ENCODE measurements at regions not wholly inside any gene's neighbourhood (a gene's known extent, or its start where the extent isn't known, plus 50 kb on each side); places are given as distances from the start of the nearest gene placed in this dataset.
A peak's percentile ranks its signal among the peaks of the same experiment; 100 is the strongest.

DNA sequence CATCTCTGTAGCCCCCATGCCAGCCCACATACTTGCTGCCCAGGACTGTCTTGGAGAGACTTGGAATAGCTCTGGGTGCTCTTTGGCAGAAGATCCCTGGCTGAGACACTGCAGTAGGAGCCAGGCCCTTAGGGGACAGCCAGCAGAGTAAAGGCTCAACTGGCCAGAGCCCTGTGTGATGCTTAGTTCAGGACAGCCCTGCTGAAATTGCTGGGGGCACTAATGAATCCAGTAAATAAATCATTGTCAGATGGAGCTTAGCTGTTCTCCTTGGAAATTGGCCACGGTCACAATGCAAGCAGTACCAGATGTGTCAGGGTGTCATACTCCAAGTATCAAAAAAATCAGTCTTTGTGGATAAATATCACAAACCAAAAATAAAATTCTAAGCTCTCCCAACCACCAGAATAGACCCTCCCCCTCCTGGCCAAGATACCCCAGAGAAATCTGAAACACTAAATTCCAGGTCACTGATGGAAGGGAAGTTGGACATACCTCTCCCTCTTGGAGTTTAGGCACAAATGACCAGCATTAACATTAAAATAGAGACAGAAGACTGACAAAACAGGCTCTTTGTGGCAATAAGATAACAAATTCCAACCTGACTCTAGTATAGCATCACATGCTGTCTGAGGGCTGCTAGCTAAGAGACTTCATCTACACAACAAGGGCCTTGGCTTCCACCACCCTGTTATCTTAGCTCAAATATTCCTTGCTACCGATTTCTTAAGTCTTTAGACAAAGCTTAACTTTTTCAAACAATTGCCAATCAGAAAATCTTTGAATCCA, 83.2 kb upstream of the DNAH14 start:
- DNase-seq (ENCODE audit: low read depth): no peak

DNA sequence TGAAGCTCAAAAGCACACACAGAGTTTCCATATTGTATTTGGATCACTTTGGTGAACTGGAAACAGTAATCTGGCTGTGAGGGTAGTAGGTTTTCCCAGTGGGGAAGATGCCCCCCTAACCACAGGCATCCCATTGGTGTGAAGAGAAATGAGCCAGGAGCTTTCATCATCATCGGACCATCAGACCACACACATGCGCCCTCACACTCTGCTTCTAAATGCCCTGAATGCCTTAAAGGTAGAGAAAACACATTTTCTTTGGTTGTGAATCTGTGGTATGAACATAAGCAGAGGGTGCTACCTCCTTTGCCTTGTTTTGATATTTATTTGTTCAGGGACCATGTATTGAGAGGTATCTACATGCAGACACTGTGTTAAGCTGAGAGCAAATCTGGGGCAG, 79.0 kb upstream of the DNAH14 start:
- DNase-seq (ENCODE audit: low read depth): no peak

GRCh38 chr1:224851210-224851847, 78.1 kb upstream of the DNAH14 start:
- peak; percentile 63 for DNase-seq (ENCODE audit: low read depth)

DNA sequence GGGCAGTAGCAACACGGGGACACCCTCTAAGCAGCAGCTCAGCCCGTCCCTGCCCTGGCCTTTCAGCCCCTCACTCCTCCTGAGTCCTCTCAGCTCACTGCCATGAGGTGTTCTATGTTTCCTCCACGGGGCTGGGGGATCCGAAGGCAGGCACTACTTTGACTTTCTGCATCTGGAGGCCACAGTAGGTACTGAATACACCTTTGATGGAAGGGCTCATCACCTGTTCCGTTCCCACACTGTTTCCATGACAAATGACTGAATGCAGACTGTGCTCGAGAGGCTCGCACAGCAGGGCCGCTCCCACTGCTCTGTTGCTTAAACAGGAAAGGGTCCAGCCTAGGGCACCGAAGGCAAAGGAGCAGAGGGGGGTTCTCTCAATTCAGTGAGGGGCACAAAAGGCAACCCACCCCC, 77.6 kb upstream of the DNAH14 start:
- DNase-seq (ENCODE audit: low read depth): no peak

DNA sequence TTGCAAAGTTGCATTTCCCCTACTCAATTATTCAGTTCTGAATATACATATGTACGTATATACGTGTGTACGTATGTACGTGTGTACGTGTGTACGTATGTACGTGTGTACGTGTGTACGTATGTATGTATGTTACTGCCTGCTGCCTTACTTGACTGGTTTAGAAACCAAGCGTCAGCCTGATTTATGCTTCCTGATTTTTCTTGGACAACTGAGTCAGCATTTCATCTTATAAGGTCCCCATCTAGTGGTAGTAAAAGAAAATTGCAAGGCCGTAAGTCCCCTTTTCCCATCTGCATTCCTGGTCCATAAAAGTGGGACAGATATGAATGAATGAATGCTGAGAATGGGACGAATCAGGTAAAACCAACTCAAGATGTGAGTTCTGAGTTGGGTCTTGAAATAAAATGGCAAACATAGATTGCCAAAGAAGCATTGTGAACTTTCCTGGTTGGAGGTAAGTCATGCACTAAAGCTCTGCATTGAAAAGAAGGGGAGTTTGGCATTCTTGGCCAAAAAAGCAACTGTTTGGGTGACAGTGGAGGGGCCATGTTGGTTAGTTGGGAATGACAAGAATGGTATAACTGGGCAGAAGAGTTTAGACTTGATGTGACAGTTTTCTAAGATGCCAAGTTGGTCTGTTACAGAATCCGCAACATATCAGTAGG, 76.4 kb upstream of the DNAH14 start:
- peak; percentile 59 for DNase-seq (ENCODE audit: low read depth)

- DNase-seq (ENCODE audit: low read depth): no peak
These were observed 72.5 kb upstream of the DNAH14 start for GRCh38 chr1:224856973-224857372.

- DNase-seq (ENCODE audit: low read depth): no peak
These were observed 69.8 kb upstream of the DNAH14 start for GRCh38 chr1:224859651-224860050.

GRCh38 chr1:224860488-224861338, 68.8 kb upstream of the DNAH14 start:
- DNase-seq (ENCODE audit: low read depth): no peak

DNA sequence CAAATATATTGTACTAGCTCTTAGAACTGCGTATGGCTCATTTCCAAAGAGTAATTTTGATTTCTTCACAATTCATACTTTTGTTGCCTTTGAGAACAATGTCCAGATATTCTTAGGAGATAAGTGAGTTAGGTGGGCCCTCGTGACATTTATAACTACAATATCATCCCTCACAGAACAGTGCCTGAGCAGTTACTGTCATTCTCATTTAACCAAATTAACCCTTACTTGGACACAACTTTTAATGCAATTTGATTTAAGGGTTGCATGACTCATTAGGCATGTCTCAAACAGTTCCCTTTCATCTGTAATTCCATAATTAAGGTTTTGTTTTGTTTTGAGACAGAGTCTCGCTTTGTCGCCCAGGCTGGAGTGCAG, 68.1 kb upstream of the DNAH14 start:
- no peak for DNase-seq (ENCODE audit: low read depth)

DNA sequence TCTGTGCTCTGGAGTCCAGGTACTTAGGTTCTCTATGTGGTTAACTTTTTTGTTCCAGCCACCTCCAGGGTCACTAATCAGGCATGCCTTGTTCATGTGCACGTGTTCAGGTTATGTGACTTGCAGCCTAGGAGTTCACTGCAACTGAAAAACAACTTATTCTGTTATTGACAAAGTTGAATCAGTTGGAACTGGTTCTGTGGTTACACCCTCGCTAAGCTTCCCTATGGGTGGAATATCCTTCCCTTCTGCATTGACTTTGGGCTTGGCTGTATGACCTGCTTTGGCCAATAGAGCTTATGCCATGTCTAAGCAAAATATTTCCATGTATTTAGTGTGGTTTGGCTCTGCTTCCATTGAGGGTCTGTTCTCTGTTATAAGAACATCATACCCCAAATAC, 66.0 kb upstream of the DNAH14 start:
- DNase-seq (ENCODE audit: low read depth): no peak

- no peak for DNase-seq (ENCODE audit: low read depth)
These were observed 65.5 kb upstream of the DNAH14 start for GRCh38 chr1:224864006-224864405.

GRCh38 chr1:224865510-224865909, 64.0 kb upstream of the DNAH14 start:
- no peak for DNase-seq (ENCODE audit: low read depth)

- no peak for DNase-seq (ENCODE audit: low read depth)
These were observed 62.5 kb upstream of the DNAH14 start for GRCh38 chr1:224866940-224867339.

GRCh38 chr1:224867715-224868114, 61.8 kb upstream of the DNAH14 start:
- peak; percentile 77 for DNase-seq (ENCODE audit: low read depth)

DNA sequence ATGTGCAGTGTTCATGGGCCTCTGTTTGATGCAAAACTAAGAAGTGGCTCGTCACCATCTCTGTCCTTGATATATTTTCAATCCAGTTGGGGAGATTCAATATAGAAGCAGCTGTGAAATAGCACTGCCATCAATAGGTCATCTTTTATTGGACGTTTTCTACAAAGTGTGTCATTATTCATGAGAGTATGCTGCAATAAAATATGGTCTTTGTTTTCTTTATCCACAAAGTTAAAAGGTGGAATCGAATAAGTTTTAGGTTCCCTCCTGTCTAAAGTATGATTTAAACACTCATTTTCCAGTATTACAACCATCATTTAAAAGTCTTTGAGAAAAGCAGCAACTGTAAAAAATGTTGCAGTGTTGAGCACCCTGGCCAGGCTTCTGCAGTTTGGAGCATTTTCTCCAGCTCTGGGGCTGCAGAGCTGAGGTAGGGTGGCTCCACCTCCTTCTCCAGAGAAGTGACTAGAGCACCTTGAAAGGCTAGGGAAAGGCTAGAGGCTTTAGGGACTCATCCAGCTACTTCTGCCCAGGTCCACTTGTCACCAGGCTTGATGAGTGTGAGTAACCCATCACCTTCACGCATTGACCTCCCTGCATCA, 56.5 kb upstream of the DNAH14 start:
- peak; percentile 14 for DNase-seq (ENCODE audit: low read depth)

- DNase-seq (ENCODE audit: low read depth): peak; percentile 74
These were observed 55.8 kb upstream of the DNAH14 start for GRCh38 chr1:224873434-224874369.

- DNase-seq (ENCODE audit: low read depth): no peak
These were observed 54.7 kb upstream of the DNAH14 start for GRCh38 chr1:224874775-224875174.

- peak; percentile 60 for DNase-seq (ENCODE audit: low read depth)
These were observed 50.2 kb upstream of the DNAH14 start for GRCh38 chr1:224879162-224879803.

Measured in M059J (cell line).